ENCODE measurements at regions not wholly inside any gene's neighbourhood (a gene's known extent, or its start where the extent isn't known, plus 50 kb on each side); places are given as distances from the start of the nearest gene placed in this dataset.
A peak's percentile ranks its signal among the peaks of the same experiment; 100 is the strongest.

DNA sequence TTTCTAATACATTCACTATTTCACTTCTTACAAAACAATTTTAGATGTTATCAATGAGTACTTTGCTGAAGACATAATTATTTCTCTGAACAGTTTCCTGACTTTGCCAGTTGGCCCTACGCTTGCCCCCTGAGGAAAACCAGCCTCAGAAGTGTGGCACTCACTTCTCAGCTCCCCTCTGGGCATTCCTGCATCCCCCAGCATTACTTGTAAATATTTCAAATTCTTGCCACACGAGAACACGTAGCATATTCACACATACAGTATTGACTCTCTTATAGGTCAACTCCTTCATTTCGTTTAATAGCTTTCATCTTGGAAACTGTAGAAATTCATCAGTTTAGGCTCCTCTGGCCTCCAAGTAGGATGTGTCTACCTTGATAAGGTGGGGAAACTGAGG, 65.2 kb downstream of the OTX2 start:
- no peak for DNase-seq (ENCODE audit: low read depth in 2 of 3, low spot score in 2 of 3)

GRCh38 chr14:56744016-56744415, 66.3 kb downstream of the OTX2 start:
- DNase-seq (ENCODE audit: low read depth in 2 of 3, low spot score in 2 of 3) = no peak

- DNase-seq (ENCODE audit: low read depth in 2 of 3, low spot score in 2 of 3) = no peak
These were observed 67.8 kb downstream of the OTX2 start for GRCh38 chr14:56742391-56742878.

DNA sequence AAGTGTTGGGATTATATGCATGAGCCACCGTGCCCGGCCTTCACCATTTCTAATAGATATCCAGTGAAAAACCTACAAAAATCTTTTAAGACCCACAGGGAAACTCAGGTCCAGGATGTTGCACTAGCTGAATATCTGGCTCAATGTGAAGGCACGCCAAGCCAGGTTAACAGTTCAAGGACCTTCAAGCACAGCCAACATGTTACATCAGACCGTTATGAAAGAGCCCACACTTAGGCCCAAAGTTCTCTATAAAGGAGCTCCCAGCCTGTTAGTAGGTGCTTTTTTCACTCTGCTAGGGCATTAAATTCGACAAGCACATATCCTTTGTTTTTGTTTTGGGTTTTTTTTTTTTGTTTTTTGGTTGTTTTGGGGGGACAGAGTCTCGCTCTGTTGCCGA, 69.0 kb downstream of the OTX2 start:
- DNase-seq (ENCODE audit: low read depth in 2 of 3, low spot score in 2 of 3) = no peak

DNA sequence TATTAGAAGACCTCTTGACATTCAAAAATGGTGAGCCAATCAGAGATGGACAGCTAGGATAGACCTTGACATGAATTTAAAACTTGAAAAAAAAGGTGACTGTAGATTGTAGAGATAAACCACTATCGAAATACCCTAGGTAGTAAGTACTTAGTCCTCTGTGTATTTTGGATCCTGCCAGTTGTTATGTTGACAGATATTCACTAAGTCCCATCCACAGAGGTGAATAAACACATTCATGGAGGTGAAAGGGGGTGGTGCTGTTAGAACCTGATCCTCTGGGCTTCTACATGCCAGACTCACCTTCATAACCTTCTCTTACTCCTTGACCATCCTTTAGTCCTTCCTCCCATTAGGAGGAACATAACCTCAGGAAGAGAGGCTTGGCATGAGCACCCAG, 72.3 kb downstream of the OTX2 start:
- DNase-seq (ENCODE audit: low read depth in 2 of 3, low spot score in 2 of 3) = no peak

- DNase-seq (ENCODE audit: low read depth in 2 of 3, low spot score in 2 of 3) = no peak
These were observed 76.9 kb downstream of the OTX2 start for GRCh38 chr14:56733396-56733795.

GRCh38 chr14:56731187-56731586, 79.1 kb downstream of the OTX2 start:
- DNase-seq (ENCODE audit: low read depth in 2 of 3, low spot score in 2 of 3) = no peak

- DNase-seq (ENCODE audit: low read depth in 2 of 3, low spot score in 2 of 3) = peak in 1 of 3 donors; percentile 1
These were observed 79.6 kb downstream of the OTX2 start for GRCh38 chr14:56730538-56731145.

DNA sequence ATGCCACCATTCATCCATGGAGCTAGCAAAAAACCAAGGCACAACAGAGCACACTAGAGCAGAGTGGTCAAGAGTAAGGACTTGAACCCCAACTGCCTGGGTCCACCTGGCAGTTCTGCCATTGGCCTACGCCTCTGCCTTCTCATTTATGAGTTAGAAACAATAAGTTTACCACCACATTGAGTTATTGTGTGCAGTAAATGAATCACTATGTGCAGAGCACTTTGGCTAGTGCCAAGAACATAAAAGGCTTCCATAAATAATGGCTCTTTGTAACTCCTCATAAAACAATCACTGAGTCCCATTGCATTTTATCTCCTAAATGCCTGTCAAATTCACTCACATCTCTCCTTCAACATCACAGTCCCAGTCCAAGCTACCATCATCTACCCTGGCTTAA, 86.3 kb downstream of the OTX2 start:
- no peak for DNase-seq (ENCODE audit: low read depth in 2 of 3, low spot score in 2 of 3)

GRCh38 chr14:56723418-56723817, 86.9 kb downstream of the OTX2 start:
- no peak for DNase-seq (ENCODE audit: low read depth in 2 of 3, low spot score in 2 of 3)

GRCh38 chr14:56720703-56721460, 89.4 kb downstream of the OTX2 start:
- DNase-seq (ENCODE audit: low read depth in 2 of 3, low spot score in 2 of 3) = no peak

- DNase-seq (ENCODE audit: low read depth in 2 of 3, low spot score in 2 of 3) = no peak
These were observed 92.0 kb downstream of the OTX2 start for GRCh38 chr14:56718312-56718711.

DNA sequence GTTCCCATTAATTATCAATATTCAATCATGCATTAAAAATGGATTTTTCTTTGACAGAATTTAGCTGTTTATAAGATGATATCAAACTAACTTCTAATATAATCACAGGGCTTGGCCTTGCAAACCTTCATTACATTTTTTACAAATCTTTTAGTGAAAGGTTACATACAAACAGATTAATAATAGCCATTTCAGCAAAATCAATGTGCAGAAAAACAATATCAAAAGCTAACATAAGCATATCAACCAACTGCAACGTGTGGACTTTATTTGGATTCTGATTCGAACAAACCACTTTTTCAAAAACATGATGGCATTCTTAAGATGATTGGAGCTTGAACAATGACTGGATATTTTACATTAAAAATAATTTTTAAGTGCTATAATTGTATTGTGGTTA, 93.6 kb downstream of the OTX2 start:
- DNase-seq (ENCODE audit: low read depth in 2 of 3, low spot score in 2 of 3) = no peak

- DNase-seq (ENCODE audit: low read depth in 2 of 3, low spot score in 2 of 3) = no peak
These were observed 94.3 kb downstream of the OTX2 start for GRCh38 chr14:56715938-56716337.

DNA sequence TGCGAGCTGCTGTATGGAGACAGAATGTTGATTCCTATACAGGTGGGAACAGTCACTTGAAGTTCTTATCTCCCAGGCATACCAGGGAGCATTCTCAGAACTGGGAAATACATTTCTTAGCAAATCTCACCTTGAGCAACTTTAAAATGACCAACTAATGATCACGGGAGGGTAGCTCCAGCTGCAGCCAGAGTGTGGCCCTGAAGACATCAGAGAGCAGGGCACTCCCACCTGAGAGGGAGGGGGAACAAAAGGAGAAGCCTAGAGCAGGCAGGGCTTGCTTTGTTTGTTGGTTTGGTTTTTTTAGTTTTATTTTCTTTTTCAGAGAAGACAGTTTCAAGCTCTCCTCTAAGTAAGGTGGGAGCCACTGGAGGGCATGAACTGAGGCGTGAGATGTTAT, 101.1 kb downstream of the OTX2 start:
- no peak for DNase-seq (ENCODE audit: low read depth in 2 of 3, low spot score in 2 of 3)

DNA sequence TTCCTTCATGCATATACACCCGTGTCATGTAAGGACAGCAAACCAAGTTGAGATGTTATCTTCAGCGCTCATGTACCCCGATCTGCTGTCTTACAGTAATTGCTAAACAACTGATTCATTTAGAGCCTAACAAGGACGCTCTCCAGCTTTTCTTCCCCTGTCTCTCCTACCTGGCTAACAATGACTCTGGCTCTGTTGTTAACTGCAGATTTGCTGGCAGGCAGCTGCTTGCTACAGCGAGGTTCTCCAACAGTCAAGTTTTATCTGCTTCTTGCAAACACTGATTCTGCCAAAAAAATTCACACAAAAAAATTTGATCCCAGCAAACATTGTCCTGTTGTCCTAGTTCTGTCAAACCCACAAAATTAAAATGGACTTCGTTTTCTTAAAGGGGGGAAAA, 101.6 kb downstream of the OTX2 start:
- DNase-seq (ENCODE audit: low read depth in 2 of 3, low spot score in 2 of 3) = no peak

- no peak for DNase-seq (ENCODE audit: low read depth in 2 of 3, low spot score in 2 of 3)
These were observed 106.3 kb downstream of the OTX2 start for GRCh38 chr14:56703947-56704346.

DNA sequence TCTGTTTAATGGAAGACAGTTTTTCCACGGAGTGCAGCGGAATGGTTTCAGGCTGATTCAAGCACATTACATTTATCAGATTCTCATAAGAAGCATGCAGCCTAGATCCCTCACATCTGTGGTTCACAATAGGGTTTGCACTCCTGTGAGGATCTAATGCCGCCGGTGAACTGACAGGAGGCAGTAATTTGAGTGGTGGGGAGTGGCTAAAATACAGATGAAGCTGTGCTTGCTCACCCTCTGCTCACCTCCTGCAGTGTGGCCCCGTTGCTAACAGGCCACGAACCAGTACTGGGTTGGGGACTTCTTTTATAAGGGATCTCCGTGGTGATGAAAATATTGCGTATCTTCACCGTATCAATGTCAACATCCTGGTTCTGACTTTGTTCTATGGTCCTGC, 107.8 kb downstream of the OTX2 start:
- no peak for DNase-seq (ENCODE audit: low read depth in 2 of 3, low spot score in 2 of 3)
